GM23248 (cell line): ENCODE measurements at regions not wholly inside any gene's neighbourhood (a gene's known extent, or its start where the extent isn't known, plus 50 kb on each side); places are given as distances from the start of the nearest gene placed in this dataset.
A peak's percentile ranks its signal among the peaks of the same experiment; 100 is the strongest.

Source experiments
- DNase-seq: peaks from one replicate; pipeline ENCODE4 v3.0.0-alpha.2; 2015
- H2AFZ ChIP-seq: fragments of 200-600 bp; sonication (generic); 2 replicates; pipeline ENCODE4 v1.6.1; 2016; ENCODE audit warnings: antibody characterized with exemption
- H3F3A ChIP-seq: fragments of 200-600 bp; sonication (generic); 2 replicates; pipeline ENCODE4 v1.6.1; 2016; ENCODE audit warnings: mild to moderate bottlenecking, antibody characterized with exemption, mixed run types; ENCODE audit not compliant: insufficient read depth
- H3K27ac ChIP-seq: fragments of 200-600 bp; sonication (generic); 2 replicates; pipeline ENCODE4 v1.5.1; 2016; ENCODE audit warnings: mild to moderate bottlenecking
- H3K27me3 ChIP-seq: fragments of 200-600 bp; sonication (generic); replicated peaks from 2 replicates; pipeline ENCODE4 v1.6.1; 2016; ENCODE audit warnings: mild to moderate bottlenecking; ENCODE audit not compliant: insufficient read depth
- H3K36me3 ChIP-seq: fragments of 200-600 bp; sonication (generic); 2 replicates; pipeline ENCODE4 v1.6.1; 2016; ENCODE audit warnings: low read depth, mild to moderate bottlenecking
- H3K4me1 ChIP-seq: fragments of 200-600 bp; sonication (generic); 2 replicates; pipeline ENCODE4 v1.6.1; 2016; ENCODE audit warnings: mild to moderate bottlenecking; ENCODE audit not compliant: insufficient read depth
- H3K4me2 ChIP-seq: fragments of 200-600 bp; sonication (generic); one replicate; pipeline ENCODE4 v1.6.1; 2016; ENCODE audit warnings: mild to moderate bottlenecking; ENCODE audit not compliant: unreplicated experiment
- H3K4me3 ChIP-seq: fragments of 200-600 bp; sonication (generic); 2 replicates; pipeline ENCODE4 v1.5.1; 2016; ENCODE audit warnings: mild to moderate bottlenecking
- H3K79me2 ChIP-seq: fragments of 200-600 bp; sonication (generic); 2 replicates; pipeline ENCODE4 v1.6.1; 2016; ENCODE audit warnings: mild to moderate bottlenecking; ENCODE audit not compliant: insufficient read depth
- H3K9ac ChIP-seq: fragments of 200-600 bp; sonication (generic); 2 replicates; pipeline ENCODE4 v1.6.1; 2016; ENCODE audit warnings: mild to moderate bottlenecking
- H3K9me2 ChIP-seq: fragments of 200-600 bp; sonication (generic); 2 replicates; pipeline ENCODE4 v1.6.1; 2016; ENCODE audit warnings: mixed run types, mild to moderate bottlenecking, moderate library complexity; ENCODE audit not compliant: insufficient read depth
- H3K9me3 ChIP-seq: fragments of 200-600 bp; sonication (generic); one replicate; pipeline ENCODE4 v1.6.1; 2017; ENCODE audit warnings: low read depth
- H4K20me1 ChIP-seq: fragments of 200-600 bp; sonication (generic); 2 replicates; pipeline ENCODE4 v1.6.0; 2016; ENCODE audit not compliant: insufficient read depth
- EZH2 ChIP-seq: fragments of 200-600 bp; sonication (generic); IDR thresholded peaks from 2 replicates; pipeline ENCODE4 v1.6.1; 2018; ENCODE audit warnings: antibody characterized with exemption, mild to moderate bottlenecking; ENCODE audit not compliant: insufficient read depth, poor library complexity, severe bottlenecking
- EZH2phosphoT487 ChIP-seq: fragments of 200-600 bp; sonication (generic); IDR thresholded peaks from 2 replicates; pipeline ENCODE4 v1.6.1; 2018; ENCODE audit warnings: antibody characterized with exemption, moderate library complexity, mild to moderate bottlenecking, low read depth; ENCODE audit not compliant: insufficient read depth
- WGBS, 2 experiments: methylation state at CpG; one replicate each; pipeline ENCODE4 v1.1.6; 2015 to 2017; ENCODE audit warnings: low lambda C conversion rate in 2 of 2, low coverage in 1 of 2; ENCODE audit errors: missing lambda C conversion rate in 2 of 2; 5-methylcytosine and 5-hydroxymethylcytosine counted together
- in situ Hi-C: fragments of 300-500 bp; cut with MboI; formaldehyde crosslinking; loops from 2 replicates; pipeline ENCODE4 v1.15.0; 2020

- H3K27me3 ChIP-seq: no peaks in the 10 kb centered on the region; the same call in 1 of the 2 replicates
- TF ChIP-seq EZH2phosphoT487 (no peak), EZH2 (no peak)
- DNase-seq: peak; percentile 2
- no peaks in the 10 kb centered on the region for H3K4me1 ChIP-seq
- in situ Hi-C loops: loop anchor here (25.0 kb wide), 1 partner anchor 622 kb away; no protein-coding TSS in a partner anchor
- H3K9ac ChIP-seq: no peak overlapping the region
- H4K20me1 ChIP-seq: no peaks in the 10 kb centered on the region
- 0 out of 2 replicates have a peak overlapping the region, but pooled peaks have one; percentile 11 for H2AFZ ChIP-seq
- H3F3A ChIP-seq: no peaks in the 10 kb centered on the region
- H3K9me2 ChIP-seq: no peaks in the 10 kb centered on the region
- H3K79me2 ChIP-seq: no peaks in the 10 kb centered on the region
- no peak overlapping the region for H3K27ac ChIP-seq
- no peaks in the 10 kb centered on the region for H3K36me3 ChIP-seq
- H3K4me3 ChIP-seq: no peak overlapping the region
- H3K4me2 ChIP-seq: no peak overlapping the region
- no peaks in the 10 kb centered on the region for H3K9me3 ChIP-seq
- 33 to 37% methylated on average over 5 of the region's 5 CpGs for WGBS, 2 experiments
These were observed 265.2 kb downstream of the DMAC1 start for GRCh38 chr9:7534211-7534935.

GRCh38 chr9:7533376-7534090 lies 266.0 kb downstream of the DMAC1 start:
- H3K9me2 ChIP-seq: no peaks in the 10 kb centered on the region
- no peak for TF ChIP-seq EZH2
- TF ChIP-seq EZH2phosphoT487: no peak
- no peak overlapping the region for H3K27ac ChIP-seq
- no peak overlapping the region for H3K4me2 ChIP-seq
- H3K9me3 ChIP-seq: no peaks in the 10 kb centered on the region
- in situ Hi-C loops: loop anchor here (25.0 kb wide), 1 partner anchor 621 kb away; no protein-coding TSS in a partner anchor
- no peak overlapping the region for H3K4me3 ChIP-seq
- no peaks in the 10 kb centered on the region; the same call in 1 of the 2 replicates for H3K27me3 ChIP-seq
- DNase-seq: peak; percentile 2
- 48 to 52% methylated on average over 6 of the region's 6 CpGs for WGBS, 2 experiments
- H3K36me3 ChIP-seq: no peaks in the 10 kb centered on the region
- no peaks in the 10 kb centered on the region for H3K79me2 ChIP-seq
- H3F3A ChIP-seq: no peaks in the 10 kb centered on the region
- H4K20me1 ChIP-seq: no peaks in the 10 kb centered on the region
- no peak overlapping the region for H2AFZ ChIP-seq
- H3K9ac ChIP-seq: no peak overlapping the region
- H3K4me1 ChIP-seq: no peaks in the 10 kb centered on the region

GRCh38 chr9:7523426-7524043 lies 276.0 kb downstream of the DMAC1 start:
- H3K9me3 ChIP-seq: no peaks in the 10 kb centered on the region
- no peaks in the 10 kb centered on the region for H3K9me2 ChIP-seq
- in situ Hi-C loops: no loop called here
- H3K9ac ChIP-seq: no peak overlapping the region
- H3K79me2 ChIP-seq: no peaks in the 10 kb centered on the region
- TF ChIP-seq EZH2: no peak
- no peak for TF ChIP-seq EZH2phosphoT487
- H2AFZ ChIP-seq: no peak overlapping the region
- no peaks in the 10 kb centered on the region for H3K4me1 ChIP-seq
- H3F3A ChIP-seq: no peaks in the 10 kb centered on the region
- WGBS, 2 experiments: 12 to 13% methylated on average over 5 of the region's 5 CpGs
- no peak overlapping the region for H3K27ac ChIP-seq
- H3K36me3 ChIP-seq: no peaks in the 10 kb centered on the region
- H3K4me3 ChIP-seq: no peak overlapping the region
- H3K4me2 ChIP-seq: no peak overlapping the region
- no peaks in the 10 kb centered on the region for H4K20me1 ChIP-seq
- DNase-seq: no peak
- no peaks in the 10 kb centered on the region; the same call in 1 of the 2 replicates for H3K27me3 ChIP-seq

- Histone ChIP-seq H3K4me2 (no peak overlapping the region), H3K9ac (no peak overlapping the region), H3K27ac (no peak overlapping the region), H2AFZ (no peak overlapping the region), H3F3A (no peaks in the 10 kb centered on the region), H3K36me3 (no peaks in the 10 kb centered on the region), H3K9me3 (no peaks in the 10 kb centered on the region), H4K20me1 (no peaks in the 10 kb centered on the region), H3K79me2 (no peaks in the 10 kb centered on the region), H3K4me3 (no peak overlapping the region), H3K9me2 (no peaks in the 10 kb centered on the region), H3K4me1 (no peaks in the 10 kb centered on the region), H3K27me3 (no peaks in the 10 kb centered on the region; the same call in 1 of the 2 replicates)
- in situ Hi-C loops: no loop called here
- 19 to 23% methylated on average over 5 of the region's 5 CpGs for WGBS, 2 experiments
- TF ChIP-seq EZH2phosphoT487: no peak
- TF ChIP-seq EZH2: no peak
- DNase-seq: no peak
These were observed 279.2 kb downstream of the DMAC1 start for GRCh38 chr9:7520396-7520795.
